Sigmoid colon (tissue), 6 donors: ENCODE measurements at regions not wholly inside any gene's neighbourhood (a gene's known extent, or its start where the extent isn't known, plus 50 kb on each side); places are given as distances from the start of the nearest gene placed in this dataset.

Experiments
- DNase-seq: peaks from one replicate; pipeline ENCODE4 v3.0.0-alpha.2; 2019
- H3K27ac ChIP-seq, 4 donors: fragments of 200-600 bp; sonication (generic); one replicate each; pipeline ENCODE4 v1.5.1; 2016 to 2019; ENCODE audit warnings: mild to moderate bottlenecking in 1 of 4
- H3K27me3 ChIP-seq, 3 donors: fragments of 200-600 bp; sonication (generic); one replicate each; pipeline ENCODE4 v1.5.1; 2019; ENCODE audit warnings: mild to moderate bottlenecking in 1 of 3
- H3K36me3 ChIP-seq, 4 donors: fragments of 200-600 bp; sonication (generic); one replicate each; pipeline ENCODE4 v1.5.1; 2016 to 2019
- H3K4me1 ChIP-seq, 4 donors: fragments of 200-600 bp; sonication (generic); one replicate each; pipeline ENCODE4 v1.5.1; 2017 to 2019
- H3K4me3 ChIP-seq, 4 donors: fragments of 200-600 bp; sonication (generic); one replicate each; pipeline ENCODE4 v1.5.1; 2017 to 2019; ENCODE audit warnings: mild to moderate bottlenecking in 2 of 4, moderate library complexity in 1 of 4
- H3K9me3 ChIP-seq, 4 donors: fragments of 200-600 bp in 3 of 4; sonication (generic) in 3 of 4; one replicate each; pipeline versions ENCODE4 v1.5.1 to v1.6.1; 2013 to 2019
- EP300 ChIP-seq, 4 donors: sonication (generic); formaldehyde crosslinking; IDR thresholded peaks; one replicate each; pipeline ENCODE4 v1.6.1; 2017; ENCODE audit warnings: antibody characterized with exemption in 4 of 4
- POLR2A ChIP-seq, 2 donors: fragments of 450-650 bp; IDR thresholded peaks; one replicate each; pipeline ENCODE4 v1.6.1; 2016; ENCODE audit warnings: antibody characterized with exemption in 2 of 2, mild to moderate bottlenecking in 2 of 2, moderate library complexity in 2 of 2
- POLR2AphosphoS5 ChIP-seq, 4 donors: sonication (generic); formaldehyde crosslinking; IDR thresholded peaks; one replicate each; pipeline ENCODE4 v1.6.1; 2017; ENCODE audit warnings: antibody characterized with exemption in 4 of 4
- WGBS, 2 donors: extraction: QIAGEN DNeasy Blood & Tissue Kit; methylation state at CpG; one replicate each; pipeline ENCODE4 v1.1.7; 2013; 5-methylcytosine and 5-hydroxymethylcytosine counted together
- intact Hi-C: fragments of 100-400 bp; cut with DNase I; formaldehyde crosslinking; loops from one replicate; pipeline ENCODE4 v1.15.1; 2023
- TF ChIP-seq, protein P1 (sequence below), 4 experiments: fragments of 450-650 bp in 3 of 4; fragments of 200-600 bp in 1 of 4; IDR thresholded peaks; one replicate each; pipeline ENCODE4 v1.5.1; 2016 to 2019; ENCODE audit warnings: antibody characterized with exemption in 4 of 4, mild to moderate bottlenecking in 3 of 4, moderate library complexity in 2 of 4
- donor health status: healthy with polysubstance abuse.
- donor health status: healthy.

DNA sequence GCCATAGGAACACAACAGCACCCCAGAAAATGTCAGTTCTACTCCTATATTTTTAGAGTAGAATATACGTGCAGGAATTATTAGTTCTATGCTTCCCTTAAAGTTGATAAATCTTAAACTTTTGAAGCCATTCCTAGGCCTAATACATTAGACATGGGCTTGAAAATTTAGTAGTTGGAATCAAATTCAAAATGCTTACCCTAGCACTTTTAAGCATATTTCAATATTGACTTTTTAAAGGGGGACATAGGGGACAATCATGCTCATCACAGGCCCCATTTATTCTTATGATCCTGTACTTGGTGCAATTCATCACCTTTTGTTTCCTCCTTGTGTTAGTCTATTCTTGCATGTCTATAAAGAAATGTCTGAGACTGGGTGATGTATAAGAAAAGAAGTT lies 129.0 kb downstream of the FAM174A start:
- H3K4me1 ChIP-seq = no peaks in the 10 kb centered on the region
- intact Hi-C loops = no loop called here
- no peaks in the 10 kb centered on the region for H3K9me3 ChIP-seq
- no peaks in the 10 kb centered on the region for H3K27me3 ChIP-seq
- no peaks in the 10 kb centered on the region for H3K36me3 ChIP-seq
- TF ChIP-seq, protein P1, sequence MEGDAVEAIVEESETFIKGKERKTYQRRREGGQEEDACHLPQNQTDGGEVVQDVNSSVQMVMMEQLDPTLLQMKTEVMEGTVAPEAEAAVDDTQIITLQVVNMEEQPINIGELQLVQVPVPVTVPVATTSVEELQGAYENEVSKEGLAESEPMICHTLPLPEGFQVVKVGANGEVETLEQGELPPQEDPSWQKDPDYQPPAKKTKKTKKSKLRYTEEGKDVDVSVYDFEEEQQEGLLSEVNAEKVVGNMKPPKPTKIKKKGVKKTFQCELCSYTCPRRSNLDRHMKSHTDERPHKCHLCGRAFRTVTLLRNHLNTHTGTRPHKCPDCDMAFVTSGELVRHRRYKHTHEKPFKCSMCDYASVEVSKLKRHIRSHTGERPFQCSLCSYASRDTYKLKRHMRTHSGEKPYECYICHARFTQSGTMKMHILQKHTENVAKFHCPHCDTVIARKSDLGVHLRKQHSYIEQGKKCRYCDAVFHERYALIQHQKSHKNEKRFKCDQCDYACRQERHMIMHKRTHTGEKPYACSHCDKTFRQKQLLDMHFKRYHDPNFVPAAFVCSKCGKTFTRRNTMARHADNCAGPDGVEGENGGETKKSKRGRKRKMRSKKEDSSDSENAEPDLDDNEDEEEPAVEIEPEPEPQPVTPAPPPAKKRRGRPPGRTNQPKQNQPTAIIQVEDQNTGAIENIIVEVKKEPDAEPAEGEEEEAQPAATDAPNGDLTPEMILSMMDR (IDR thresholded peaks at IDR 0.05) = no peak
- no peak for TF ChIP-seq POLR2A (IDR thresholded peaks at IDR 0.05)
- no peak for TF ChIP-seq POLR2AphosphoS5 (IDR thresholded peaks at IDR 0.05)
- no peak for TF ChIP-seq EP300 (IDR thresholded peaks at IDR 0.05)
- no peak for DNase-seq
- 95 to 97% methylated on average over 1 of the region's 1 CpG for WGBS, 2 donors
- no peak overlapping the region for H3K4me3 ChIP-seq
- no peak overlapping the region for H3K27ac ChIP-seq

DNA sequence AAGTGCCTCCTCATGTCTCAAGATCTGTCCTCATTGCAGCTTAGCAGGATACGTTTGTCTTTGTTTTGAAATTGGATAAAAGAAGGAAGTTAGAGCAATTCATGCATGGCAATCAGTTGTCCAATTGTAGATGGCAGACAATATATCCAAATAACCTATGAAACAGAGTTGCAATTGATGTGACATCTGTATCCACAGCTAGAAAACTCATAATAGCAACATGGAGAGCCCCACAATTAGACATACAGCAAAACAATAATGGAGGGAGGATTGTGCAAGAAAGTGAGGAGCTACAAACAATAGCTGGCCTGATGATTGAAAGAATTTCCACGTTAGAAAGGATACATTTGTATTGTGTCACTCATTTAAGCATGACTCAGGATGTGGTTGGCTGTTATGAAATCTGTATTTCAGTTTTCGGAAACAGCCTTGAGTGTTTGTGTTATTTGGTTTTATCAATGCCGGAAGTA lies 132.0 kb downstream of the FAM174A start:
- Histone ChIP-seq H3K27ac (no peak overlapping the region), H3K36me3 (no peaks in the 10 kb centered on the region), H3K27me3 (no peaks in the 10 kb centered on the region), H3K4me3 (no peak overlapping the region), H3K9me3 (no peaks in the 10 kb centered on the region), H3K4me1 (no peaks in the 10 kb centered on the region)
- WGBS, 2 donors = 36 to 50% methylated on average over 4 of the region's 4 CpGs
- no peak for DNase-seq
- TF ChIP-seq, protein P1 (IDR thresholded peaks at IDR 0.05) = no peak
- intact Hi-C loops = no loop called here

DNA sequence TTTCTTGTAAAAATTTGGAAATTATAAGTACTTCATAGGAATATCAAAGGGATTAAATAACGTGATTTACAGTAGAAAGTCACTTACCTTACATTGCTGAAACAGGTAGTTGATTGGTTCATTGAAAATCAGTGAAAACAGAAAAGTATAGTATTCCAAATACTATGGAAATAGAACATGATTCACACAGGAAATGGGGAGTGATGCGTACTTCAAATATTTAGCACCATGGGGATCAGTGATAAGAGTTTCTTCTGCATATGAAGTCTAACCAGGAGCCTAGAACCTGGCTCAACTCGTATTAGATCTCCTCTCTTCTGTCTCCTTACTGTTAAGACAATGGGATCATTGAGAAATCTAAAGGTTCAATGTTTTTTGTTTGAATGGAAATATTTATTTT lies 133.3 kb downstream of the FAM174A start:
- Histone ChIP-seq H3K4me3 (no peak overlapping the region), H3K36me3 (no peaks in the 10 kb centered on the region), H3K4me1 (no peaks in the 10 kb centered on the region), H3K27me3 (no peaks in the 10 kb centered on the region), H3K27ac (no peak overlapping the region), H3K9me3 (no peaks in the 10 kb centered on the region)
- WGBS, 2 donors = 79 to 89% methylated on average over 3 of the region's 3 CpGs
- intact Hi-C loops = no loop called here
- TF ChIP-seq POLR2A (IDR thresholded peaks at IDR 0.05) (no peak), EP300 (IDR thresholded peaks at IDR 0.05) (no peak), POLR2AphosphoS5 (IDR thresholded peaks at IDR 0.05) (no peak)
- TF ChIP-seq, protein P1 (IDR thresholded peaks at IDR 0.05) = no peak
- no peak for DNase-seq

DNA sequence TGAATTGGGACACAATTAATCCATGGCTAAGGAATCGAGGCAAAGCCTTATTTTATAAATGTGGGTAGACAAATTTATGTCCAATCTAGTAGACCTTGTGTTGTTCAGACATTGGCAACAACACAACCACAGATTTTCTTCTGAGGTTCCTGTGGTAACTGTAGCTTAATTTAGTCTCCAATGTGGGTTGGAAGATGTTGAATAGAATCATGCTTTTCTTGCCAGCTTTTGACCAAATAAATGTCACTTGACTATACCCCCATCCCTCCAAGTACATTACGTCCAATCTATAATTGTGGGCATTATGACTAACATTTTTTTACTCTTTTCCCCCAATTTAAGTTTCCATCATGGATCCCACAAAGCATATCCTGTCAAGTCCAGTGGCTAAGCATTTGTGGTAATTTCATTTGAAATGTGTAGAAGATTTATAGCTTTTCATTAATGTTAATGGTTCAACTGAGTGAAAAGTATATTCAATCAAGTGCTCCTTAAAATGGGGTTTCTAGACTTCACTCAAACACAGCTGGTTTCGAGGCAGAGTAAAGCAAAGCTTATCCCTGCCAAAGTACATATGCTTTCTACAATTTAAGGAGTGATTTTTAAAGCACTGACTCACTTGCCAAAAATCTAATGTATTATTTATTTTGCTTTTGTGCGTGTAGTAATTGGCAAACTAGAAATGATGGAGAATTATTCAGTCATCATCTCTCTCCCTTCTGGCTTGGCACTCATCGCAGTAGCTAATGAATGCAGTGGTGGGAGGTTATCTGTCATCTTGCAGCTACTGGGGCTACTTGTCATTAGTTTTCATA lies 141.8 kb downstream of the FAM174A start:
- H3K9me3 ChIP-seq = no peaks in the 10 kb centered on the region
- intact Hi-C loops = no loop called here
- no peak for DNase-seq
- WGBS, 2 donors = 68 to 69% methylated on average over 5 of the region's 5 CpGs
- no peaks in the 10 kb centered on the region for H3K4me1 ChIP-seq
- H3K27ac ChIP-seq = no peak overlapping the region
- TF ChIP-seq POLR2A (IDR thresholded peaks at IDR 0.05) = no peak
- TF ChIP-seq, protein P1 (IDR thresholded peaks at IDR 0.05) = no peak
- no peak for TF ChIP-seq POLR2AphosphoS5 (IDR thresholded peaks at IDR 0.05)
- TF ChIP-seq EP300 (IDR thresholded peaks at IDR 0.05) = no peak
- H3K36me3 ChIP-seq = no peaks in the 10 kb centered on the region
- no peak overlapping the region for H3K4me3 ChIP-seq
- no peaks in the 10 kb centered on the region for H3K27me3 ChIP-seq

DNA sequence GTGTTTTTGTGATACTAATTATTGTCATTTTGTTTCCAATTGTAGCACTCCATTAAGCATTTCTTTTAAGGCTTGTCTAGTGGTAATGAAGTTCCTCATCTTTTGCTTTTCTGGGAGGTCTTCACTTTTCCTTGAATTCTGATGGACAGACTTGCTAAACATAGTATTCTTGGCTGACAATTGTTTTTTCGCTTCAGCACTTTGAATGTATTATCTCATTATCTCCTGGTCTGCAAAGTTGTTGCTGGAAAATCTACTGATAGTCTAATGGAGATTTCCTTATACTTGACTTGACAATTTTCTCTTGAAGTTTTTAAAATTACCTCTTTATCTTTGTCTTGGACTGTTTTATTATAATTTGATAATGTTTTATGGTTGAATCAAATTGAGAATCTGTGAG lies 147.5 kb downstream of the FAM174A start:
- no peaks in the 10 kb centered on the region for H3K27me3 ChIP-seq
- TF ChIP-seq, protein P1 (IDR thresholded peaks at IDR 0.05) = no peak
- TF ChIP-seq POLR2A (IDR thresholded peaks at IDR 0.05) = no peak
- no peak for TF ChIP-seq EP300 (IDR thresholded peaks at IDR 0.05)
- no peak for TF ChIP-seq POLR2AphosphoS5 (IDR thresholded peaks at IDR 0.05)
- 94 to 95% methylated on average over 1 of the region's 1 CpG for WGBS, 2 donors
- no peak for DNase-seq
- no peak overlapping the region for H3K4me3 ChIP-seq
- no peak overlapping the region for H3K27ac ChIP-seq
- no peaks in the 10 kb centered on the region for H3K36me3 ChIP-seq
- intact Hi-C loops = no loop called here
- H3K4me1 ChIP-seq = no peaks in the 10 kb centered on the region
- peaks cover 0 to 6% (median 4%) of the 10 kb centered on the region in 4 donors for H3K9me3 ChIP-seq
